ENCODE measurements at regions not wholly inside any gene's neighbourhood (a gene's known extent, or its start where the extent isn't known, plus 50 kb on each side); places are given as distances from the start of the nearest gene placed in this dataset.

DNA sequence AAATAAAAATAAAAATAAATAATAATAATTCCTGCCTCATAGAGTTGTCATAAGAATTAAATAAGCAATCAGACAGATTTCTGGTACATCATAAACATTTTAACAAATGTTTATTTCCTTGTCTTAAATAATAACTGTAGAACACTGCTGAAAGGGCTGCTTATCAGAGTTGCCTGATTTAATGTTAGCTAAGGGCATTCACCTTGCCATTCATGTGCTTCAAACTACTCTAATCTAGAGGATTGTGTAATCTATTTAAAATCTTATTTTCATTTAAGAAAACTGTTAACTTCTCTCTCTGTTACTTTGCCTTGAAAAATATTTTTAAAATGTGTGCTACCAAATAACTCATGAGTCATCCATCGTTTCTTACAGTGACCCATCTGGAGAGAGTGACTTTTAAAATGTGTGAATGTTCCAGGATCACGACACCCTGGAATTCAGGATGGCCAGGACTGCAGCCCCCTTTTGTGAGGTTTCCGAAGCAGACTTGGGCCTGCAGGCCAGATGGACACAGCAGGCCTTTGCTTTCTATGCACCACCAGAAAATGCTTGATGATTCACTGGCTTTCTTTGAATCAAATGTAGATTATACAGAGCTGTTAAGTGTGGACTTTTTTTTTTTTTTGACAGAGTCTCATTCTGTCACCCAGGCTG lies 109.1 kb upstream of the TNS3 start:
- no peak for TF ChIP-seq POLR2A (IDR thresholded peaks at IDR 0.05; ENCODE audit: low read depth, low read length)
- peak; percentile 31; the same call in 1 of the 2 replicates for TF ChIP-seq NFE2L2 (IDR thresholded peaks at IDR 0.05; ENCODE audit: low read depth, low read length)
